ENCODE measurements at regions not wholly inside any gene's neighbourhood (a gene's known extent, or its start where the extent isn't known, plus 50 kb on each side); places are given as distances from the start of the nearest gene placed in this dataset.

- no peak for TF ChIP-seq CTCF (IDR thresholded peaks at IDR 0.05; ENCODE audit: insufficient read depth, low read length, poor library complexity, severe bottlenecking)
- TF ChIP-seq EZH2phosphoT487 (conservative IDR thresholded peaks at IDR 0.05; ENCODE audit: low read length): no peak
Observed at GRCh38 chr5:89055015-89055694, 172.2 kb upstream of the MEF2C start.

Measured in SU-DHL-6 (cell line).